ENCODE measurements at regions not wholly inside any gene's neighbourhood (a gene's known extent, or its start where the extent isn't known, plus 50 kb on each side); places are given as distances from the start of the nearest gene placed in this dataset.

GRCh38 chr18:51998066-51998465 lies 341.9 kb upstream of the DCC start:
- no peak for DNase-seq

DNA sequence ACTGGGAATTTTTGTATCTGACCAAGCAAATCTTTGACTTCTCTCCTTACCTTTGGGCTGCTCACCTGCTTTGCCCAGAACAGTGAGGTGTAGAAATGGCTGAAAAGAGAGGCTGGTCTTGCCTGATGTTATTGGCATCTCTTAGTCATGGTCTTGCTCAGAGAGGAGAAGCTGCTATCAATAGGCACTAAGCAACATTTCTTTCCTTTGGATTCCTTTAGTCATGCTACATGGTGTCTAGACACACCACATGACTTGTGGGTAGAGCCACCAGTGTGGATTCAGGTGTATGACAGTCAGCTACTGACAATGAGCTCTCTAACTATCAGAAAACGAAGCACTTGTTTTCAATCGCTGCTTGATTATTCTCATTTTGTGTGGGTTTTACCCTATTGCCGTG lies 341.3 kb upstream of the DCC start:
- no peak for DNase-seq

- DNase-seq = no peak
These were observed 340.6 kb upstream of the DCC start for GRCh38 chr18:51999351-51999750.

DNA sequence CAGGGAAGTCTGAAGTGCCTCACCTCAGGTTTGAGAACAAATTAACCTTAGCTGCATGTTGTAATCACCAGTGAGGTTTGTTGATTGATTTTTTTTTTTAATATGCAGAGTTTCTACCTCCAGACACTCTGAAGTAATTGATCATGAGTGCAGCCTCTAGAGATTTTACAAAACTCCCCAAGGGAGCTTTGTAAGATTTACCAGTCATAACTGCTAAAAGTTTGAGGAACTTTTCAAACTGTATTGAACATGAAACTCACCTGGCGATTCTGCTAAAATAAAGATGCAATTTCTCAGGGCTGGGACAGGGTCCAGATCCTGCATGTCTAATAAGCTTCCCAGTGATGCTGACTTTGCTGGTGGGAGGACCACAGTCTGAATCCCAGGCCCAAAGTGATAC lies 339.6 kb upstream of the DCC start:
- no peak for DNase-seq

DNA sequence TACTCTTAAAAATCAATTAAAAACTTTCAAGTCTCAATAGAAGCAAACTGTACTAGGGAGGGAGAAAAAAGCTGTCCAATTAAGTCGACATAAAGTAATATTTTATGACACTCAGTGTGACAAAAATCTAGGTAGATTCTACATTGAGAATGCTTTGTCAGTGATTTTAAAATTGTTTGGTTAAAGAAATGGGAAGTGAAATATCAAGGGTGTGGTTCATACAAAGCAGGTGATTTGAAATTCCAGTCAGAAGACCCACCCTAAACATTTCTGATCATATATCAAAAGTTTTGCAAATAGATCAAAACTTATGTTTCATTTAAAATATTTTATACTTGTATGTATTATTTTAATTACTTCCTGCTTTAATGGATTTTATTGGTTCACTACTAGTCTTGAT lies 338.9 kb upstream of the DCC start:
- DNase-seq = no peak

GRCh38 chr18:52002600-52002999 lies 337.4 kb upstream of the DCC start:
- no peak for DNase-seq

- no peak for DNase-seq
These were observed 332.9 kb upstream of the DCC start for GRCh38 chr18:52007105-52007504.

GRCh38 chr18:52008330-52008729 lies 331.7 kb upstream of the DCC start:
- DNase-seq = no peak

GRCh38 chr18:52008736-52009135 lies 331.3 kb upstream of the DCC start:
- no peak for DNase-seq

DNA sequence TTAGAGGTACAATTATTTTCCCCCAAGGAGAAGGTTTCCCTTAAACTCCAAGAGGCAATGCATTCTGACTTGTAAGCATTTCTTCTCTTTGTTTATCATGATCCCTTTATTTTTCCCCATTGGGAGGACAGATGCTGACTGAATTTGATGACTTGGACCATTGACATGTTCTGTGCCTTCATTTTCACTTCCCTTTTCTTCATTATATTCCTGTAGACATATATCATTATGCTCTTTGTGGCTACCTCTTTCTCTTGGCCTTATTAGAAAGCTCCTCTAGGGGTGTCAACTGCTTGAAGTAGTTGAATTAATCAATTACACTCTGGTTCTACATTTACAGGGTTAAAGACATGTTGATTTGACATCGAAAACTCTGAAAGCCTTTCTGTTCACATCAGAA lies 330.0 kb upstream of the DCC start:
- no peak for DNase-seq

GRCh38 chr18:52045946-52046675 lies 293.9 kb upstream of the DCC start:
- no peak for DNase-seq

- no peak for DNase-seq
These were observed 293.2 kb upstream of the DCC start for GRCh38 chr18:52046842-52047241.

- no peak for DNase-seq
These were observed 285.7 kb upstream of the DCC start for GRCh38 chr18:52054324-52054723.

DNA sequence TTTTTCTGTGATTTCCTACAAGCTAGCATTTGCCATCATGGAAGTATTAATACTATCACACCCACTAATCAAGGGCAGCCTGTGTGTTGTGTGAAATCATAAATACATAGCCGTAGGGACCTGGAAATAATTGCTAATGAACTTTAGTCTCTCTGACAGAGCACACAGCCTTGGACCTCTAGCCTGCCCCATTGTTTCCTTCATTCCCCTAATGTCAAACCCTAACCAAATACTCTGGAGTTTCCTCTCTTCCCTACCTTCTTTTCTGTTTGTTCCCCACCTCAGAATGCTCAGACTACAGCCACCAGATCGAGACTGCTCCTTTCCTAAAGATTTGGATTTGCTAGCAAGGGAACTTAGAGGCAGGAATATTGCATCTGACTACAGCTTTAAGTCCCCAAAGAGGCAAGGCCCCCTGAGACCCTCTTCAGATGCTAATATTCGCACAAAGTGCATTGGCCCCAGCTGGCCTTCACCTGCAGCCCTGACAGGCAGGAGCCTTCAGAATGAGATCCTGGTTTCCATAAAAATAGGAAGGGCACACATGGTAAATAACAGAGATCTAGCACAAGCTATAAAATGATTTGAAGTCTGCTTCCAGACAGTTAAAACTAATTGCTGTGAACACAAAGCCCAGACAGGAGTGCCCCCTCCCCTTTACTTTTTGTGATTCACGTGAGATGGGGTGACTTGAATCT lies 279.2 kb upstream of the DCC start:
- DNase-seq = no peak

DNA sequence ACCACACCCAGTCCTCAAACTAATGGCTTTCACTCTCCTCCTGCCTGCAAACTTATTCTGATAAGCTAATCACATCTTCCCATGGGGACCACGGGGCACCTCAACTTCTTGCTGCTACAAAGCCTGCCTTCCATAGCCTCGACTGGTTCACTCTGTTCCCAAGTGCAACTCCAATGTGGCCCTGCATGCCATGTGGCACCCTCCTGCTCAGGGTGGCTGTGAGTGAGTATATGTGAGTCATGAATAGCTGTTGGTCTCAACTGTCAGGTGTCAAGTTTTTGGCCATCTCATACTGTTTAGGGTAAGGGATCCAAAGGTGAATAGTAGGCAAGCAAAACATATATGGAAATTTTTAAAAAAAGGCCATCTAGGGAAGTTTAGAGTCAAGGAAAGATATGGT lies 276.1 kb upstream of the DCC start:
- no peak for DNase-seq

- DNase-seq = no peak
These were observed 270.8 kb upstream of the DCC start for GRCh38 chr18:52069201-52069600.

- DNase-seq = no peak
These were observed 269.7 kb upstream of the DCC start for GRCh38 chr18:52070291-52070756.

GRCh38 chr18:52077251-52077983 lies 262.6 kb upstream of the DCC start:
- DNase-seq = no peak

DNA sequence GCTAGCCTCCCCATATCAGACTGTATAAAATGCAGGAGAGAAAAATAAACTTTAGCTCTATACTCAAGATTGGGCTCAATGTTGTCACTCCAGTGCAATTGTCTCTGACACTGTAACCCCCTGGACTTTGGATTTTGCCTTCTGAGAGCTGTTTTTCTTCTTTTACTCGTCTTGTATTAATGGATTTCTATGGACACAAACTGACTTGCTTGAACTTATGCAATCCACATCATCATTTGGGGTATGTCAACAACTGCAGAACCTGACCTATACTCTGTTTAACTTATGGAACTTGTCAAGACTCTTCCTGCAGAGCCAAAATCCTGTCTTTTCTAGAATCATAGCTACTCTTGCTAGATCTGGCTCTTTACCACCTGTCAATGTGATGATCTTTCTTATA lies 257.8 kb upstream of the DCC start:
- DNase-seq = no peak

DNA sequence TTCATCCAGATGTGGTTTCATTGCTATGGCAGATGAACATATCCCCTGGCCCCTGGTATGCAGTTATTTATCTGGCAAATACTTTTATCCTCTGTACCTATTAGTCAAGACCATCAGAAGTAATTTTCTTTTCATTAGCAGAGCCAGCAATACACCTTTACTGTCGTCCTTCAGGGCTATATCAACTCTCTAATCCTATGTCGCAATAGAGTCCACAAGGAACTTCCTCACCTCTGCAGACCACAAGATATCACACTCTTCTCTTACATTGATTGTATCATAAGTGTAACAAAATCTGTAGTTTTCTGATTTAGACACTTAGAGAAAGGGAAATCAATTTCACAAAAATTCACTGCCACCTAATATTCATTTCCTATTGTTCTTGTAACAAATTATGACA lies 252.9 kb upstream of the DCC start:
- no peak for DNase-seq

GRCh38 chr18:52090005-52090404 lies 250.0 kb upstream of the DCC start:
- no peak for DNase-seq

GRCh38 chr18:52093171-52093570 lies 246.8 kb upstream of the DCC start:
- no peak for DNase-seq

GRCh38 chr18:52118684-52119083 lies 221.3 kb upstream of the DCC start:
- no peak for DNase-seq

All from NCI-H1048 (cell line).